Natural killer cell treated with Interleukin-12 subunit alpha and Interleukin-12 subunit beta and Interleukin-15 and Interleukin-18, amount 100 ng/mL, for 72 hours (primary cell): ENCODE measurements at regions not wholly inside any gene's neighbourhood (a gene's known extent, or its start where the extent isn't known, plus 50 kb on each side); places are given as distances from the start of the nearest gene placed in this dataset.
"Not testable (repeated sequence)": the region's sequence is repeated elsewhere in the genome, so short reads cannot be mapped to it uniquely, and the experiment has no call there.

ENCODE experiments used
- ATAC-seq, 2 donors: fragments of 150-1000 bp; cut with Tn5 transposase in 1 of 2; sonication (Bioruptor Pico), chemical (Tn5 transposase) in 1 of 2; 2 replicates each; pipeline ENCODE4 v1.10.0; 2021
- DNase-seq: peaks from one replicate; pipeline ENCODE4 v3.0.0; 2022; ENCODE audit warnings: low spot score
- H3K27ac Mint-ChIP-seq, 2 donors: 1 replicate in 1 of 2; 2 replicates in 1 of 2; pipeline ENCODE4 v1.8.0; 2022; ENCODE audit warnings: mixed read lengths in 2 of 2, mild to moderate bottlenecking in 1 of 2, moderate library complexity in 1 of 2
- H3K27me3 Mint-ChIP-seq, 2 donors: 1 replicate in 1 of 2; 2 replicates in 1 of 2; pipeline ENCODE4 v1.8.0; 2022; ENCODE audit warnings: mixed read lengths in 2 of 2
- H3K36me3 Mint-ChIP-seq: one replicate; pipeline ENCODE4 v1.8.0; 2022; ENCODE audit warnings: mixed read lengths
- H3K4me1 Mint-ChIP-seq, 2 donors: 1 replicate in 1 of 2; 2 replicates in 1 of 2; pipeline ENCODE4 v1.8.0; 2022; ENCODE audit warnings: low read depth in 2 of 2, mixed read lengths in 2 of 2, mild to moderate bottlenecking in 1 of 2
- H3K4me3 Mint-ChIP-seq: one replicate; pipeline ENCODE4 v1.8.0; 2022; ENCODE audit warnings: mixed read lengths
- H3K9me3 Mint-ChIP-seq: 2 replicates; pipeline ENCODE4 v1.8.0; 2022; ENCODE audit warnings: mixed read lengths

- H3K27ac Mint-ChIP-seq, H3K4me3 Mint-ChIP-seq, DNase-seq, ATAC-seq, H3K4me1 Mint-ChIP-seq, H3K36me3 Mint-ChIP-seq, H3K9me3 Mint-ChIP-seq, H3K27me3 Mint-ChIP-seq: not testable (repeated sequence)
Measured at GRCh38 chr1:29681416-29681815, 445.1 kb downstream of the PTPRU start.

GRCh38 chr1:29679828-29680558 is 443.7 kb downstream of the PTPRU start:
- ATAC-seq (no peak), DNase-seq (peak; percentile 26)
- Mint-ChIP-seq H3K36me3 (no peaks in the 10 kb centered on the region), H3K27me3 (peaks cover 0 to 4% of the 10 kb centered on the region in 2 donors), H3K4me1 (no peaks in the 10 kb centered on the region), H3K4me3 (no peak overlapping the region), H3K27ac (no peak overlapping the region), H3K9me3 (no peaks in the 10 kb centered on the region)

- DNase-seq (no peak), ATAC-seq (no peak)
- Mint-ChIP-seq H3K4me1 (no peaks in the 10 kb centered on the region), H3K27ac (no peak overlapping the region), H3K27me3 (peaks cover 0 to 5% of the 10 kb centered on the region in 2 donors), H3K4me3 (no peak overlapping the region), H3K9me3 (no peaks in the 10 kb centered on the region), H3K36me3 (no peaks in the 10 kb centered on the region)
Measured at GRCh38 chr1:29679316-29679715, 443.0 kb downstream of the PTPRU start.

- Mint-ChIP-seq H3K36me3 (no peaks in the 10 kb centered on the region), H3K9me3 (no peaks in the 10 kb centered on the region), H3K27ac (no peak overlapping the region), H3K4me3 (no peak overlapping the region), H3K4me1 (no peaks in the 10 kb centered on the region), H3K27me3 (peaks cover 0 to 5% of the 10 kb centered on the region in 2 donors)
- peak; percentile 53 for DNase-seq
- ATAC-seq = no peak
Measured at GRCh38 chr1:29677028-29678024, 441.0 kb downstream of the PTPRU start.

GRCh38 chr1:29676496-29676895 is 440.2 kb downstream of the PTPRU start:
- Mint-ChIP-seq H3K4me3 (no peak overlapping the region), H3K9me3 (no peaks in the 10 kb centered on the region), H3K4me1 (no peaks in the 10 kb centered on the region), H3K36me3 (no peaks in the 10 kb centered on the region), H3K27ac (no peak overlapping the region), H3K27me3 (peaks cover 0 to 5% of the 10 kb centered on the region in 2 donors)
- DNase-seq = peak; percentile 40
- no peak for ATAC-seq

- no peak for ATAC-seq
- H3K4me1 Mint-ChIP-seq = no peaks in the 10 kb centered on the region
- no peak overlapping the region for H3K4me3 Mint-ChIP-seq
- no peaks in the 10 kb centered on the region for H3K36me3 Mint-ChIP-seq
- no peaks in the 10 kb centered on the region for H3K9me3 Mint-ChIP-seq
- H3K27me3 Mint-ChIP-seq = peaks cover 0 to 5% of the 10 kb centered on the region in 2 donors
- peak; percentile 51 for DNase-seq
- H3K27ac Mint-ChIP-seq = no peak overlapping the region
Measured at GRCh38 chr1:29675481-29676263, 439.4 kb downstream of the PTPRU start.

GRCh38 chr1:29674627-29675326 is 438.5 kb downstream of the PTPRU start:
- Mint-ChIP-seq H3K9me3 (no peaks in the 10 kb centered on the region), H3K36me3 (no peaks in the 10 kb centered on the region), H3K27ac (no peak overlapping the region), H3K4me1 (peaks cover 0 to 2% of the 10 kb centered on the region in 2 donors), H3K4me3 (no peak overlapping the region), H3K27me3 (peaks cover 0 to 9% of the 10 kb centered on the region in 2 donors)
- ATAC-seq = no peak
- DNase-seq = no peak

GRCh38 chr1:29673669-29674626 is 437.6 kb downstream of the PTPRU start:
- Mint-ChIP-seq H3K9me3 (no peaks in the 10 kb centered on the region), H3K27ac (no peak overlapping the region)
- peak; percentile 34 for DNase-seq

GRCh38 chr1:29673228-29673500 is 436.8 kb downstream of the PTPRU start:
- DNase-seq (no peak), ATAC-seq (no peak)
- Mint-ChIP-seq H3K27me3 (peaks cover 0 to 12% of the 10 kb centered on the region in 2 donors), H3K4me3 (no peak overlapping the region), H3K9me3 (no peaks in the 10 kb centered on the region), H3K36me3 (no peaks in the 10 kb centered on the region), H3K4me1 (peaks cover 0 to 2% of the 10 kb centered on the region in 2 donors), H3K27ac (no peak overlapping the region)

More at GRCh38 chr1:29673669-29674626, 437.6 kb downstream of the PTPRU start:
- H3K27me3 Mint-ChIP-seq = peaks cover 0 to 9% of the 10 kb centered on the region in 2 donors
- no peak overlapping the region for H3K4me3 Mint-ChIP-seq
- no peaks in the 10 kb centered on the region for H3K36me3 Mint-ChIP-seq
- peaks cover 0 to 2% of the 10 kb centered on the region in 2 donors for H3K4me1 Mint-ChIP-seq
- ATAC-seq = no peak

GRCh38 chr1:29672416-29673227 is 436.3 kb downstream of the PTPRU start:
- Mint-ChIP-seq H3K4me3 (no peak overlapping the region), H3K4me1 (peaks cover 0 to 2% of the 10 kb centered on the region in 2 donors), H3K9me3 (no peaks in the 10 kb centered on the region), H3K36me3 (no peaks in the 10 kb centered on the region), H3K27me3 (peaks cover 4 to 10% of the 10 kb centered on the region in 2 donors), H3K27ac (no peak overlapping the region)
- DNase-seq (peak; percentile 23), ATAC-seq (no peak)

- H3K4me1 Mint-ChIP-seq = peaks cover 0 to 2% of the 10 kb centered on the region in 2 donors
- no peak for ATAC-seq
- H3K4me3 Mint-ChIP-seq = no peak overlapping the region
- peaks cover 11 to 14% of the 10 kb centered on the region in 2 donors for H3K27me3 Mint-ChIP-seq
- DNase-seq = no peak
- no peak overlapping the region for H3K27ac Mint-ChIP-seq
- no peaks in the 10 kb centered on the region for H3K36me3 Mint-ChIP-seq
- no peaks in the 10 kb centered on the region for H3K9me3 Mint-ChIP-seq
Measured at GRCh38 chr1:29671446-29672356, 435.4 kb downstream of the PTPRU start.
